Neural cell (in vitro differentiated cells): ENCODE measurements at regions not wholly inside any gene's neighbourhood (a gene's known extent, or its start where the extent isn't known, plus 50 kb on each side); places are given as distances from the start of the nearest gene placed in this dataset.

Experiments used
- H2AFZ ChIP-seq: fragments of 200-600, 300-800 bp; sonication (generic), shearing (Covaris generic); 2 replicates; pipeline ENCODE4 v1.6.0; 2014; ENCODE audit warnings: low read depth, mild to moderate bottlenecking, antibody characterized with exemption, low read length, moderate library complexity
- H3F3A ChIP-seq: fragments of 200-600 bp; shearing (Covaris generic); 2 replicates; pipeline ENCODE4 v1.6.1; 2016; ENCODE audit warnings: mild to moderate bottlenecking, moderate library complexity, mixed read lengths, antibody characterized with exemption, low read length; ENCODE audit not compliant: insufficient read depth, poor library complexity, severe bottlenecking
- H3K27ac ChIP-seq: fragments of 200-600, 300-800 bp; sonication (generic), shearing (Covaris generic); 2 replicates; pipeline ENCODE4 v1.5.1; 2014; ENCODE audit warnings: mild to moderate bottlenecking, low read length, moderate library complexity
- H3K27me3 ChIP-seq: fragments of 300-800, 200-600 bp; sonication (generic), shearing (Covaris generic); 2 replicates; pipeline ENCODE4 v1.6.0; 2014; ENCODE audit warnings: mild to moderate bottlenecking, low read depth, low read length, moderate library complexity; ENCODE audit not compliant: insufficient read depth
- H3K36me3 ChIP-seq: fragments of 300-800, 200-600 bp; sonication (generic), shearing (Covaris generic); 2 replicates; pipeline ENCODE4 v1.5.1; 2014; ENCODE audit warnings: mild to moderate bottlenecking, antibody characterized with exemption, low read length, moderate library complexity; ENCODE audit not compliant: insufficient read depth
- H3K4me2 ChIP-seq: fragments of 300-800, 200-600 bp; sonication (generic), shearing (Covaris generic); 2 replicates; pipeline ENCODE4 v1.6.0; 2014; ENCODE audit warnings: mild to moderate bottlenecking, low read length
- H3K4me3 ChIP-seq: fragments of 300-800, 200-600 bp; sonication (generic), shearing (Covaris generic); 2 replicates; pipeline ENCODE4 v1.5.1; 2014; ENCODE audit warnings: mild to moderate bottlenecking, low read length, moderate library complexity
- H3K79me2 ChIP-seq: fragments of 200-600 bp; shearing (Covaris generic); replicated peaks from 2 replicates; pipeline ENCODE4 v1.6.0; 2014; ENCODE audit warnings: mild to moderate bottlenecking, low read length, moderate library complexity; ENCODE audit not compliant: insufficient read depth
- H3K9ac ChIP-seq: fragments of 300-800, 200-600 bp; sonication (generic), shearing (Covaris generic); 2 replicates; pipeline ENCODE4 v1.6.1; 2016; ENCODE audit warnings: mild to moderate bottlenecking, low read length, mixed read lengths
- H3K9me2 ChIP-seq: fragments of 200-600 bp; shearing (Covaris generic); 2 replicates; pipeline ENCODE4 v1.6.1; 2016; ENCODE audit warnings: mild to moderate bottlenecking, low read length, mixed read lengths; ENCODE audit not compliant: insufficient read depth
- H3K9me3 ChIP-seq: fragments of 200-600, 300-800 bp; sonication (generic), shearing (Covaris generic); 2 replicates; pipeline ENCODE4 v1.6.1; 2016; ENCODE audit warnings: mild to moderate bottlenecking, mixed run types, low read length, moderate library complexity, mixed read lengths
- H4K20me1 ChIP-seq: fragments of 200-600 bp; shearing (Covaris generic); 2 replicates; pipeline ENCODE4 v1.6.1; 2016; ENCODE audit warnings: mild to moderate bottlenecking, mixed run types; ENCODE audit not compliant: insufficient read depth
- CTCF ChIP-seq: fragments of 450-650 bp; IDR thresholded peaks from 2 replicates; pipeline ENCODE4 v1.5.1; 2014; ENCODE audit warnings: antibody characterized with exemption, mild to moderate bottlenecking, moderate library complexity; ENCODE audit not compliant: poor library complexity, severe bottlenecking
- EP300 ChIP-seq: fragments of 450-650 bp; conservative IDR thresholded peaks from 2 replicates; pipeline ENCODE4 v1.6.1; 2014; ENCODE audit warnings: antibody characterized with exemption, mild to moderate bottlenecking, moderate library complexity; ENCODE audit not compliant: poor library complexity, severe bottlenecking
- EZH2 ChIP-seq: fragments of 200-600, 300-800 bp; shearing (Covaris generic), sonication (generic); IDR thresholded peaks from 2 replicates; pipeline ENCODE4 v1.6.1; 2014; ENCODE audit warnings: antibody characterized with exemption, low read length, borderline replicate concordance, mild to moderate bottlenecking; ENCODE audit not compliant: insufficient read depth, poor library complexity, severe bottlenecking
- MXI1 ChIP-seq: fragments of 450-650 bp; conservative IDR thresholded peaks from 2 replicates; pipeline ENCODE4 v1.6.1; 2014; ENCODE audit warnings: antibody characterized with exemption, mild to moderate bottlenecking; ENCODE audit not compliant: poor library complexity, severe bottlenecking
- POLR2AphosphoS5 ChIP-seq: IDR thresholded peaks from 2 replicates; pipeline ENCODE4 v1.6.1; 2012
- RAD21 ChIP-seq: fragments of 450-650 bp; conservative IDR thresholded peaks from 2 replicates; pipeline ENCODE4 v1.6.1; 2014; ENCODE audit warnings: antibody characterized with exemption, mild to moderate bottlenecking, moderate library complexity
- REST ChIP-seq: IDR thresholded peaks from 2 replicates; pipeline ENCODE4 v1.6.1; 2012; ENCODE audit warnings: borderline replicate concordance
- SMC3 ChIP-seq: fragments of 450-650 bp; conservative IDR thresholded peaks from 2 replicates; pipeline ENCODE4 v1.6.1; 2014; ENCODE audit warnings: antibody characterized with exemption, mild to moderate bottlenecking, moderate library complexity; ENCODE audit not compliant: poor library complexity
- TAF1 ChIP-seq: IDR thresholded peaks from 2 replicates; pipeline ENCODE4 v1.6.1; 2012; ENCODE audit warnings: low read depth

GRCh38 chr4:137043184-137043583 is 489.1 kb downstream of the PCDH18 start:
- no peak for TF ChIP-seq EZH2
- peak; percentile 56 for TF ChIP-seq REST
- peak; percentile 67 for TF ChIP-seq EP300
- no peak for TF ChIP-seq POLR2AphosphoS5
- H3K4me3 ChIP-seq = no peak overlapping the region
- no peaks in the 10 kb centered on the region for H3K36me3 ChIP-seq
- no peak overlapping the region for H2AFZ ChIP-seq
- no peak overlapping the region for H3K27ac ChIP-seq
- H3K4me2 ChIP-seq = no peak overlapping the region
- H3K79me2 ChIP-seq = no peaks in the 10 kb centered on the region
- no peaks in the 10 kb centered on the region for H3K9me3 ChIP-seq
- no peaks in the 10 kb centered on the region for H3F3A ChIP-seq
- no peaks in the 10 kb centered on the region for H3K9me2 ChIP-seq
- no peaks in the 10 kb centered on the region for H4K20me1 ChIP-seq
- H3K27me3 ChIP-seq = no peaks in the 10 kb centered on the region
- H3K9ac ChIP-seq = no peak overlapping the region

GRCh38 chr4:137039370-137039769 is 492.9 kb downstream of the PCDH18 start:
- H2AFZ ChIP-seq = no peak overlapping the region
- H3K9ac ChIP-seq = no peak overlapping the region
- no peak overlapping the region for H3K4me3 ChIP-seq
- H4K20me1 ChIP-seq = no peaks in the 10 kb centered on the region
- H3K9me3 ChIP-seq = no peaks in the 10 kb centered on the region
- H3K36me3 ChIP-seq = no peaks in the 10 kb centered on the region
- H3F3A ChIP-seq = no peaks in the 10 kb centered on the region
- no peak overlapping the region for H3K4me2 ChIP-seq
- H3K79me2 ChIP-seq = no peaks in the 10 kb centered on the region
- H3K27ac ChIP-seq = peak overlapping the region; percentile 22
- TF ChIP-seq REST (peak; percentile 55), EP300 (peak; percentile 90), TAF1 (no peak), POLR2AphosphoS5 (peak; percentile 21)
- no peaks in the 10 kb centered on the region for H3K9me2 ChIP-seq
- H3K27me3 ChIP-seq = no peaks in the 10 kb centered on the region

- H3K9me3 ChIP-seq = no peaks in the 10 kb centered on the region
- no peak for TF ChIP-seq MXI1
- TF ChIP-seq RAD21 = no peak
- TF ChIP-seq POLR2AphosphoS5 = no peak
- no peak for TF ChIP-seq REST
- no peak for TF ChIP-seq EZH2
- TF ChIP-seq SMC3 = no peak
- no peak for TF ChIP-seq EP300
- no peak for TF ChIP-seq CTCF
- TF ChIP-seq TAF1 = no peak
- no peak overlapping the region for H2AFZ ChIP-seq
- no peak overlapping the region for H3K4me2 ChIP-seq
- no peaks in the 10 kb centered on the region for H3K9me2 ChIP-seq
- no peak overlapping the region for H3K9ac ChIP-seq
- H4K20me1 ChIP-seq = no peaks in the 10 kb centered on the region
- no peak overlapping the region for H3K27ac ChIP-seq
- no peaks in the 10 kb centered on the region for H3K79me2 ChIP-seq
- no peaks in the 10 kb centered on the region for H3K27me3 ChIP-seq
- no peaks in the 10 kb centered on the region for H3F3A ChIP-seq
- H3K4me3 ChIP-seq = no peak overlapping the region
- no peaks in the 10 kb centered on the region for H3K36me3 ChIP-seq
Observed at GRCh38 chr4:137032222-137032621, 500.1 kb downstream of the PCDH18 start.
